NCI-H2171 (cell line): ENCODE measurements at regions not wholly inside any gene's neighbourhood (a gene's known extent, or its start where the extent isn't known, plus 50 kb on each side); places are given as distances from the start of the nearest gene placed in this dataset.
"Not testable (repeated sequence)": the region's sequence is repeated elsewhere in the genome, so short reads cannot be mapped to it uniquely, and the experiment has no call there.

Experiments used
- DNase-seq: peaks from one replicate; lab custom pipeline; 2025; lab: John Stamatoyannopoulos, UW

- no peak for DNase-seq
These were observed 252.8 kb upstream of the PLET1 start for GRCh38 chr11:112513417-112513816.

GRCh38 chr11:112514011-112514740, 253.5 kb upstream of the PLET1 start:
- no peak for DNase-seq

GRCh38 chr11:112516261-112516660, 255.6 kb upstream of the PLET1 start:
- DNase-seq = no peak

- DNase-seq = no peak
These were observed 256.1 kb upstream of the PLET1 start for GRCh38 chr11:112516755-112517154.

- no peak for DNase-seq
These were observed 257.7 kb upstream of the PLET1 start for GRCh38 chr11:112518371-112518770.

DNA sequence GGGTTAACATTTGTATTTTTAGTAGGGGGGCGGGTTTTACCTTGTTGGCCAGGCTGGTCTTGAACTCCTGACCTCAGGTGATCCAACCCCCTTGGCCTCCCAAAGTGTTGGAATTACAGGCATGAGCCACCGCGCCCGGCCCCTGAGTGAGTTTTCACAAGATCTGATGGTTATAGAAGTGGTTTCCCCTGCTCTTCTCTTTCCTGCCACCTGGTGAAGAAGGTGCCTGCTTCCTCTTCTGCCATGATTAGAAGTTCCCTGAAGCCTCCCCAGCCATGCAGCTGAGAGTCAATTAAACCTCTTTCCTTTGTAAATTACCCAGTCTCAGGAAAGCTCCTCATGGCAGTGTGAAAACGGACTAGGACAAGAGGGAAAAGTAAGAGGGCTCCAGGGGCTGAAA, 259.1 kb upstream of the PLET1 start:
- DNase-seq = no peak

- no peak for DNase-seq
These were observed 259.7 kb upstream of the PLET1 start for GRCh38 chr11:112520354-112520753.

DNA sequence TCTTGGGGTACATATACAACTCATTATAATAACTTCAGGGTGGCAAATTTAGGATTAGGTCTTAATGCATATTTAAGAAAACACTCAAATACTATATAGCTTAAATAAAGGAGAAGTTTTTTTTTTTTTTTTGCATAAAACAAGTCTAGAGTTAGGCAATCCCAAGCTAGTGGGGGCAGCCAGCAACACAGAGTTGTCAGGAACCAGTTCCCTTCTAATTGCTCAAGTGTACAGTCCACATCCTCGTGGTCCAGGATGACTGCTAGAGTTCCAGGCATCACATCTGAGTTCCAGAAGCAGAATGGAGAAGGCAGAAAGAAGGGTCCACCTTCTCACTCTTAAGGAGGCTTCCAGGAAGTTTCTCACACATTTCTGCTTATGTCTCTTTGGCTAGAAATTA, 261.9 kb upstream of the PLET1 start:
- no peak for DNase-seq

DNA sequence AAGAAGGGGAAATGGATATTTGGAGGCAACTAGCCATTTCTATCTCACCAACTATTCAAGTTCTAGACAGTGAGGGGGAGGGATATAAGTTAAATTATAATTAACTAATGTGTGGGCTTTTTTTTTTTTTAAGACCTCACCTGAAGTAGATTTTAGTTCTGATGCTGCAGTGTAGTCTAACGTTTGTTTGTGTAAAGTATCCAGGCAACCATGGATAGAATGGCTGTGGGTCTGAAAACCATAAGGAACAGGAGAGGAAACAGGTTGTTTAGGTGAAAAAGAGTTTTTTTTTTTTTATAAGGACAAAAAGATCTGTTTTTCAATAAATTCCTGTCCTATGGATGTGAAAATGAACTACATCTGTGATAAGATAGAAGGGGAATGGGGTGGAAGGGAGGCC, 262.4 kb upstream of the PLET1 start:
- DNase-seq = no peak

DNA sequence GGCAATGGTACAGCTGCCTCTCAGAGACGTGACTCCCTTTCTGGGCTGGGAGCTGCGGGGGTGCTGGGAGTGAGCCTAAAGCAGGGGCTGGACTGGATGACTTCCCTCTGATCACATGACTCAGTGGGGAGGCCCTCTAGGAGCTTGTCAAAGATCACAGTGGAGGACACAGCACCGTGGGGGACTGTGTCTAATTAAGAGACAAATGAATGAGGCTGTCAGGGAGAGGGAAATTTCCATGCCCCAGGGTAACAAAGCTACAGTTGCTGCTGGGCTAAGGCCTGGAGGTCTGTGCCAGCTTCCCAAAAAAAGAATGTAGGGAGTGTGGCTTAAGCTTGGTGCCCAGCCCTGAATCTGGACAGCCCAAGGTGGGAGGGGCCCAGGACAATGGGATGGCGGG, 262.8 kb upstream of the PLET1 start:
- no peak for DNase-seq

DNA sequence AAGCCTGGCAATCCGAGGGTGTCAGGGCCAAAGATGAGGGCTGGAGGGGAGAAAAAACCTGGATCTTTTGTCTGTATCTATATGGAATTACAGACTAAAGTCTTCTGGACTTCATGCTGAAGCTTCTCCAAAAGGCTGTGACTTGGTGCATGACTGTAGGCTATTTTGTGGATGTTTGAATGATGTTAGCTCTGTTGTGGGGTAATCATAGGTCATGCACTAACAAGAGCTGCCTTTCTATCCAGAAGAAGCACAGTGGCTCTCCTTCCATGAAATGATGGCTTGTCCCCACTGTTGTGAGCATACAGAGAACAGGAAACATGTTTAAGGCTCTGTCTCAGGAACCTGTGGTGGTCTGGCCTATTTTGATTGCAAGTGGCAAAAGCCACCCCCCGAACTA, 263.3 kb upstream of the PLET1 start:
- DNase-seq = no peak

DNA sequence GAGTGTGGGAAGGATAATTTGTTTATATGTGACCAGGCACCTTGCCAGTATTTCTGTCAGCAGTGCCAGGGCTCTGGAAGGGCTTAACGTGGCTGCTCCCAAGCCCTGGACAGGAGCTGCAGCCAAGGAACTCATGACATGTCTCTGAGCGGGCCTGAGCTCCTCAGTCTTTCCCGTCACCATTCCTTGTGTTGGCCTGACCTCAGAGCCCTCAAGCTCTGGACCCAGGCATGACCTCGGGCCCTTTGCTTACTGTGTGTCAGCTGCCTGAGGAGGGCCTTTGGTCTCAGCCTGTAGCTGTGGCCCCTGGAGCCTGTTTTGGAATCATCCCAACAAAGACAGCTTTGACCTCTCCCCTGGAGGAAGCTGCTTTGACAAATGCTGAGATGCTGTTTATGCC, 264.1 kb upstream of the PLET1 start:
- DNase-seq = no peak

DNA sequence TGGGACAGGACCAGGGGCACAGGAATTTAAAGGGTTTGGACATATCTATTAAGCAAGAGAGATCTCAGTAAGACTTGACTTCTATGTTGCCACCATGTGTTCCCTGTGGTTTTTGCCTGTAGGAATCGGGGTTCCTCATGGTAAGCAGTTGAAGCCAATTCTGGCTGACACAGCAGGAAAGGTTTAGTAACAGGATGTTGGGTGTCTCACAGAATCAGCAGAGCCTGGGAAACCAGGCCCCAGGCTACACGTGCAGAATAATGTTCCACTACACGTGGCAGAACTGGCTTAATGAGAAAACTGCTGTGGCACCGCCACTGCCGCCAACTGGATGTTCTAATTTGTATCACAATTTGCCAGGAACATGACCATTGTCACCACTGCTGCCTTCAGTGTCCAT, 264.6 kb upstream of the PLET1 start:
- DNase-seq = no peak

DNA sequence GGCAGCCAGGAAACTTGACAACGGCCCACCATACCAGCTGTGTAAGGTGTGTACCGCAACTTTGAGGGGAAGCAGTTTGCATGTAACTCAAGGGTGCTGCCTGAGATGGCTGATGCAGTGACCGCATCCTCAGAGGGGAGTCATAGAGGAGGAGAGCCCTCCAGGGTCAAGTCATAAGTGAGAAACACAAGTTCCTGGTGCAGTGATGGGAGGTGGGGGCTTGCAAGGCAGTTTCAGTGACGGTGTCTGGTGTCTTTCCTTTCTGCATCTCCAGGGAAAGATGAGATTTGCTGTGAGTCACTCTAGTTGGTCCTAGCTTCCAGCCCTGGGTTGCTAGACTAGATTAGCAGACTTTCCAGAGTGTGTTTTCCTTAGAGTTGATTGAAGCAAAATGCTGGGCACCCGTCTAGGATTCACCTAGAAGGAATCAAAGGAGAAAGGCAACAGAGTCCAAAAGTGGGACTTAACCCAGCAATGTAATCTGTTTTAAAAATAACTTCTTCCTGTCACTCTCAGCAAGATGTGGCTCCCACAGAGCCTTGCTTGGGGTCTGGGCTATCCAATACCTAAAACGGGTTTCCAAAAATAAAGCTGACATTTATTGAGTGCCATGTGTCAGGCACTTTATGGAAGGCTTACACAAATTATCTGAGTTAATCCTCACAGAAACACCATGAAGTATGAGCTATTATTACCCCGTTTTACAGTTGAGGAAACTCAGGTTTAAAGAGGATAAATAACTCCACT, 265.4 kb upstream of the PLET1 start:
- DNase-seq = no peak

- no peak for DNase-seq
These were observed 266.2 kb upstream of the PLET1 start for GRCh38 chr11:112526699-112527416.

DNA sequence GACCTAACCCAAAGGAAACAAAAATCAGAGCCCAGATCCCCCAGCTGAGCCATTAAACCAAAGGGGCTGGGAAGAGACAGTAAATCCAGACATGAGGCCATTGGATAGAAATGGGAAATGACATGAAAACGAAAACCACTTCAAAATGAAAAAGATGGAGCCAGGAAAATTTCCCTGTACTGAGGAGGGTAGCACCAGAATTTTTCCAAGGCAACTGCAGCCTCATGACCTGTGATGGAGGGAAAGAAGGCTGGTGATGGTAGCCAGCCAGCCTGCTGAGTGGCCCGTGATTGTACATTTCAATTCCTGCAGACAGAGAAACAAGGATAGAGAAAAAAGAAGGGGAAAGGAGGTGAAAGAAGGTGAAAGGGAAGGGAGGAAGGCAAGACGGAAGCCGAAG, 268.4 kb upstream of the PLET1 start:
- DNase-seq = no peak

DNA sequence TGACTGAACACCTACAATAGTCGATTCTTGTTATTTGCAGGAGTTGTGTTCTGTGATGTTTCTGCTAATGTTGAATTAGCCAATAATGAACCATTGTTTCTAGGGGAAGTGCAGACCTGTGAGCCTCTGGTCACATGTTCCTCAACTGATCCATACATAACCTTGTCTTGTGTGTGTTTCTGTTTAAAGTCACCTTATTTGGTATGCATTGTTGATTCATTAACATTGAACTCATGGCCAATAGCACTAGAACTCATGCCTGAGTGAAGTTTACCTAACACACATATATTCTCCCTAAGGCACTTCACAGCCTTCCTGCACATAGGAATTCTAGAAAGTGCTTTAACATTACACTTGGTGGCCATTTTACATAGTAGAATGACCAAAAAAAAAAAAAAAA, 271.8 kb upstream of the PLET1 start:
- DNase-seq = no peak

DNA sequence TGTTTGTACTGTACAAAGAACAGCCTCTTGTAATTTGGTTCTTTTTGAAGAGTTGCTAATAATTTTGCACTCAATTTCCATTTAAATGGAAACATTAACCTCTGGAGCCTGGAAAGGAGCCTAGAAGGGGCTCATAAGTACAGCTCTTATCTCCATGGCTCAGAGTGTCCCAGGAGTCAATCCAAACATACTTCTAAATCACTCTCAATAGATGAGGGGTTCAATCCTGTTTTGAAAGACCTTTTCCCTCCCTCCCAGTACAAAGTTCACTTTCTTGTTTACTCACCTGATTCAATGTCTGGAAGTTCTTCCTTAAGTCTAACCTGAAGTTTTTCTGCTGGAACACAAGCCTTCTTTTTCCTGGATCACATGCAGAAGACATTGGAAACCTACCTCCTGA, 273.0 kb upstream of the PLET1 start:
- no peak for DNase-seq

DNA sequence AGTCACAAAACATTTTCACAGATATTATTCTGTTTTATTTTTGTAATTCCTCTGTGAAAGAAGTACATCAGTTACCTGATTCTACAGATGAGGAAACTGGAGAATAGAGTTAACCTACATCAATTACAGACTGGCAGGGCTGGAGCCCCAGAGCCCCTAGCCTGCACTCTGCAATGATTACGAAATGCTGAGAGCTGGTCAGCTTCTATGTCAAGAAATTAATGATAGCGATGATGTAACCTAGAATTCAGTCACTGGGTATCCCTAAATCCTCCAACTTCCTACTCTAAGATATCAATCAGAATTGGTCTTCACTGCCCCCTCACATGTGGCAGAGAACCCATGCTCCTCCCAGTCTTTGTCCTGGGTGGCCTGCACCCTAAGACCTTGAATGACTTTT, 273.5 kb upstream of the PLET1 start:
- no peak for DNase-seq

- no peak for DNase-seq
These were observed 276.4 kb upstream of the PLET1 start for GRCh38 chr11:112537026-112537425.

DNA sequence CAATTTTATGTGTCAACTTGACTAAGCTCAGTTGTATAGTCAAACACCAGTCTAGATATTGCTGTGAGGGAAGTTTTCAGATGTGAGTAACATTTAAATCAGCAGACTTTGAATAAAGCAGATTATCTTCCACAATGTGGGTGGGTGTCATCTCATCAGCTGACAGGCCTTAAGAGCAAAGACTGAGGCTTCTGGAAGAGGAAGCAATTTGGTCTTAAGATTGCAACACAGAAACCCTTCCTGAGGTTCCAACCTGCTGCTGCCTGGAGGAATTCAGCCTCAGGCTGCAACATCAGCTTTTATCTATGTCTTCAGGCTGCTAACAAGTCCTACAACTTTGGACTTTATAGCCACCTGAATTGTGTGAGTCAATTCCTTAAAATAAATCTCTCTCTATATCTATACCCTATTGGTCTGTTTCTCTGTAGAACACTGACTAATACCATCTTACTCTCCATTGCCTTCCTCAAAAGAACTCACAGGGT, 277.2 kb upstream of the PLET1 start:
- DNase-seq = no peak

GRCh38 chr11:112538534-112539280, 278.0 kb upstream of the PLET1 start:
- no peak for DNase-seq

GRCh38 chr11:112539281-112539555, 278.6 kb upstream of the PLET1 start:
- not testable (repeated sequence) for DNase-seq
